Embryonic facial prominence (tissue), 1 donor: ENCODE measurements at regions not wholly inside any gene's neighbourhood (a gene's known extent, or its start where the extent isn't known, plus 50 kb on each side); places are given as distances from the start of the nearest gene placed in this dataset.
"Not testable (repeated sequence)": the region's sequence is repeated elsewhere in the genome, so short reads cannot be mapped to it uniquely, and the experiment has no call there.

Experiments used
- DNase-seq: peaks from one replicate; pipeline ENCODE4 v3.0.0-alpha.2; 2016; ENCODE audit errors: extremely low spot score

GRCh38 chr3:73874161-73874560 lies 249.4 kb upstream of the PDZRN3 start:
- no peak for DNase-seq

- DNase-seq = peak; percentile 39
Measured at GRCh38 chr3:73868688-73869315, 244.1 kb upstream of the PDZRN3 start.

GRCh38 chr3:73867524-73867923 lies 242.8 kb upstream of the PDZRN3 start:
- DNase-seq = no peak

GRCh38 chr3:73866846-73867245 lies 242.1 kb upstream of the PDZRN3 start:
- DNase-seq = no peak

- no peak for DNase-seq
Measured at GRCh38 chr3:73863546-73864079, 238.9 kb upstream of the PDZRN3 start.

GRCh38 chr3:73855813-73856212 lies 231.1 kb upstream of the PDZRN3 start:
- DNase-seq = no peak

GRCh38 chr3:73848173-73848906 lies 223.6 kb upstream of the PDZRN3 start:
- DNase-seq = peak; percentile 27

- no peak for DNase-seq
Measured at GRCh38 chr3:73846951-73847350, 222.2 kb upstream of the PDZRN3 start.

GRCh38 chr3:73839032-73839431 lies 214.3 kb upstream of the PDZRN3 start:
- DNase-seq = no peak

GRCh38 chr3:73835945-73836344 lies 211.2 kb upstream of the PDZRN3 start:
- DNase-seq = no peak

- no peak for DNase-seq
Measured at GRCh38 chr3:73832426-73832825, 207.7 kb upstream of the PDZRN3 start.

- no peak for DNase-seq
Measured at GRCh38 chr3:73828348-73828747, 203.6 kb upstream of the PDZRN3 start.

GRCh38 chr3:73827725-73828211 lies 203.0 kb upstream of the PDZRN3 start:
- no peak for DNase-seq

- DNase-seq = no peak
Measured at GRCh38 chr3:73827204-73827603, 202.5 kb upstream of the PDZRN3 start.

GRCh38 chr3:73820896-73821295 lies 196.2 kb upstream of the PDZRN3 start:
- not testable (repeated sequence) for DNase-seq

GRCh38 chr3:73820431-73820830 lies 195.7 kb upstream of the PDZRN3 start:
- no peak for DNase-seq

- no peak for DNase-seq
Measured at GRCh38 chr3:73815966-73816365, 191.2 kb upstream of the PDZRN3 start.

- no peak for DNase-seq
Measured at GRCh38 chr3:73813692-73814292, 189.1 kb upstream of the PDZRN3 start.

GRCh38 chr3:73813291-73813690 lies 188.6 kb upstream of the PDZRN3 start:
- DNase-seq = no peak

GRCh38 chr3:73812054-73812453 lies 187.3 kb upstream of the PDZRN3 start:
- no peak for DNase-seq

GRCh38 chr3:73808862-73809509 lies 184.2 kb upstream of the PDZRN3 start:
- no peak for DNase-seq

- DNase-seq = no peak
Measured at GRCh38 chr3:73805435-73805834, 180.7 kb upstream of the PDZRN3 start.
